GM18517 (cell line): ENCODE measurements at regions not wholly inside any gene's neighbourhood (a gene's known extent, or its start where the extent isn't known, plus 50 kb on each side); places are given as distances from the start of the nearest gene placed in this dataset.

Source experiments
- ATAC-seq: cut with Tn5 transposase; IDR thresholded peaks from one replicate; pipeline ENCODE4 v1.9.1; 2021; ENCODE audit warnings: mild to moderate bottlenecking, moderate library complexity; ENCODE audit not compliant: unreplicated experiment

DNA sequence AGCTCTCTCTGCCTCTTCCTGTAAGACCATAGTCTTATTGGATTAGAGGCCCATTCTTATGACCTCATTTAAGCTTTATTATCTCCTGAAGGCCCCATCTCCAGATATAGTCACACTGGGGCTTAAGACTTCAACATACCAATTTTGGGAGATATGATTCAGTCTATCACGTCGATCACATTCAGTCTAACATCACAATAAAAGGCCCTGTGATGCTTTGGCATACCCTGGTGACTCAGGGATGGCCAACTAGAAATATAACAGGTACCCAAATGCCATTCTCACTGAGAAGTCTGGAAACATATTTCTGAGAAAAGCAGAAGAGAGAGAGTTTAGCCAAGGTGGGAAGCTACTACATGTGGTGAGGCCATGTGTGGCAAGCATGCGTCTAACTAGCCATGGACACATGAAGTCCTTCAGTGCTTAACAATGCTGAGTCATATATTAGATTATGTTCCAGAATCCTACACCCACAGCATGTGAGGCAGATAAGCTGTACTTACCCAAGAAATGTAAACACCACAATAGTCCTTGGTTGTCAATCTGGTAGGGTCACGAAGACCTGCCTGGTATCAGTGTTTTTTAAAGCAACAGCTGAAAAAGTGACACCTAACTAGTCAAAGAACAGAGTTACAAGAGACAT is 485.1 kb downstream of the FOXO1 start:
- no peak for ATAC-seq

DNA sequence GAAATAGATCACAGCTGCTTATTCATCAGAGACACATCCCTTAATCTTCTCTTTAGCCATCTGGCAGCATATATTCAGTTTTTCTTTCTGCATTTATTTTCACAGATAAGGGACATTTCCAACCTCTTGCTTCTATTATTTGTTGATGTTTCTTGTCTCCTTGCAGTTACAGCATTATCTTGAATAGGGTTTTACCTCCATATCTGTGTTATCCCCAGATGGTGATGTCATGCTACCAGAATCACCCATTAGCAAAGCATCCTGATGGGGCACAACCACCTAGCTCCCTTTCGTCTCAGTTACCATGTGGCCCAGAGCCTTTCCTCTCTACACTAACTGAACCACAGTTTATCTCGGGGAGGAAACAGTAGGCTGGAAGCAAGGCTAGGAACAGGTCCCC is 483.9 kb downstream of the FOXO1 start:
- no peak for ATAC-seq

DNA sequence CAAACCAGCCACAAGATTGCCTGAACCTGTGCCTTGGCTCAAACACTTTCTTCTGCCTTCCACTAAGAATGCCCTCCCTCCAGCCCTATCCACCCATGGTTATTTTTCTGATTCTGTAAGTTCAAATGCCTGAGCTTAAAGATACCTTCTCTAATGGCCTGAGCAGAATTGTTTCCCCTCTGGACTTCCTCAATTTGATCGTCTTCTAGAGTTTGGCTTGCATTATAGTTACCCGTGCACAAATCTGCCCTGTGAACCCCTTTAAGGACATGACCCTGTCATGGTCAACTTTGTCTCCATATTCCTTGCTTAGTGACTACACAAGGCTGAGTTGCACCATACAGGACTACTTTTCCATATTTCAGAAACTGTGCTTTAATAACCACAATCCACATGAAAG is 481.0 kb downstream of the FOXO1 start:
- ATAC-seq = no peak

DNA sequence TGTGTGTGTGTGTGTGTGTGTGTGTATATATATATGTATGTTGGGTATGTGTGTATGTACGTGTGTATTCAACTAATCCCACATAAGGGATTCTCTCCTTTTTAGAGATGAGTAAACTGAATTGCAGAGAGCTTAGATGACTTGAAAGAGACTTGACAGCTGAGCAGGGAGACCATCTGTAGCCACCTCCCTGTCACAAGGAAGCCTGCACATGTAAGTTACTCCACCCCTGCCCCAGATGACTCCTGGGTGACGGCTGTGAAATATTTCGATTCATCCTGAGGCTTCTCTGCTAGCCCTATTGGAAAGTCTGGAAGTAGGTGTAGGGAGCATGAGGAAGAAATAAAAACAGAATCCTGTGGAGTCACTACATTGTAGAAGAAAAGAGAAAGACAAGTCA is 480.4 kb downstream of the FOXO1 start:
- ATAC-seq = no peak

DNA sequence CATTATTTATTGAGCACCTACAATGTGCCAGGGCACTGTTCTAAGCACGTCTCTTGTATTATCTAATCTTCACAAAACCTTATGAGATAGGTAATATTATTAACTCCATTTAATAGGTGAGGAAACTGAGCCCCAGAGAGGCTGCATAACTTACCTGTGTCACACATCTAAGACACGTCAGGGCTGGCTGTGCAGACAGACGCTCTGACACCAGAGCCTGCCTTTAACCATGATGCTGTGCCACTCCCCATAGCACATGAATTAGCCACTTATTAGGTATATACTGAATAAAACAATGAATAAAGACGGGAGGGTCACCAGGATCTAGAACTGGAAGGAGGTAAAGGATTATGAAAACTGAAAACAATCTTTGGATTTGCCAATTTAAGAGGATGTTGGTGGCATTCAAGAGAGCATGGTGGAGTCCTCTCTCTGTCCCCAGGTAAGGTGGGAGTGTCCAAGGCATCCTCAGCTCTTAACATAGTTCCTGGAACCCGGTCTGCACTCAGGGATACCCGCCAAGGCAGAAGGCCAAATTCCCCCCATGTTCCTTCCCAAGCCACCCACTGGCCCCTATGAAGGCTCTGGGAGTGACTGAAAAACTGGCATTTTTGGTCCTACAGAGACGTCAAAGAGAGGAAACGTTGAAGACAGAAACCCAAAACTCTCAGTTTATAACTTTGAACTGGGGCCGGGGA is 479.7 kb downstream of the FOXO1 start:
- ATAC-seq = no peak

DNA sequence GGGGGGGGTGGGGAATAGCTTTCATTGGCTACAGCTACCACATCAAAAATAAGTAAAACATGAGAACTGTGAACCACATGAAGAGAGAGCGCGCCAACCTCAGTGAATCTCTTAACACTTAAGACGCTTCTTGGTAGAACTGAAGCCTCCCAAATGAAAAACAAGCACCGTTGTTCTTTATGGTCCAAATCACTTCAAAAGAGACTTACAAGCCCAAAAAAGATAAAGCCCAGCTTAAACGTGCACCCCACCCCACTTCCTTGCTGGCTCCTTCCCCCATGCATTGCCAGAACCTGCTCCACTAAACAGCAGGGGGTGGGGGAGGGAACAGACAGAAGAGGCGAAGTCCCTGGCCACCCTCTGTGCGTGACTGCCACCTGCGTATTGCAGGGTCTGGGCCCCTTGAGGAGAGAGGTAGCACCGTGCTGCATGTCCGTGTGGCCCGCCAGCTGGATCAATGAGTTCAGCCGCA is 479.1 kb downstream of the FOXO1 start:
- no peak for ATAC-seq

DNA sequence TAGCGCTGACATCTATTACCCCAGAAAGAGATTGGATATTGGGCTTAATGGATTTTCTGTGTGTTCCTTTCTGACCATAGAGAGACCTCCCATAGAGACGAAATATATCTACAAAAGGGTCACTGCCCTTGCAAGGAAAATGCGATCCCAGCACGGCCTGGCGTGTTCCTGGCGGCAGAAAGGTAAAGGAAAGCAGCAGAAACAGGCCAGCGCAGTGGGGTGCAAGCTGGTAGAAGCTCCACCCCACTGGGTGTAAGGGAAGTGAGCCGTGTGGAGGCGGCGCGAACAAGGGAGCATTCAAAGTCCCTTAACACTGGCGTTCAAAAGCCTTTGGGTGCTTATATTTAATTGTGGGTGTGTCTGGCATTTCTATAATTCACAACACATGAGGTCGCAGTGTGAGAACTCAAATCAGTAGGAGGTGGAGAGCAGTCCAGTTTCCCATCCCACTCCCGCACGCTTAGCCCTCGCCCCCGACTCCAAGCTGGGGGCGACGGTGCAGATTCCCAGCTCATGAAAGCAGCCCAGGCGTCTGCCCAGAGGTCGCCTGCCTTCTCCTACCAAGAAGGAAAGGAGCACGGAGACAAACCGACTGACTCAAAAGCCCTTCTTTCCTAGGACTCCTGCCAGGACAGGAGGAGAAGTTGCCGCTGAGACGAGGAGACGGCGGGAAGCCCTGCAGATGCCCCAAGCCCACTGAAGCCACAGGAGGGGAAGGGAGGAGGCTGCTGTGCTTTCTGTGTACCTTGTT is 478.4 kb downstream of the FOXO1 start:
- ATAC-seq = no peak

DNA sequence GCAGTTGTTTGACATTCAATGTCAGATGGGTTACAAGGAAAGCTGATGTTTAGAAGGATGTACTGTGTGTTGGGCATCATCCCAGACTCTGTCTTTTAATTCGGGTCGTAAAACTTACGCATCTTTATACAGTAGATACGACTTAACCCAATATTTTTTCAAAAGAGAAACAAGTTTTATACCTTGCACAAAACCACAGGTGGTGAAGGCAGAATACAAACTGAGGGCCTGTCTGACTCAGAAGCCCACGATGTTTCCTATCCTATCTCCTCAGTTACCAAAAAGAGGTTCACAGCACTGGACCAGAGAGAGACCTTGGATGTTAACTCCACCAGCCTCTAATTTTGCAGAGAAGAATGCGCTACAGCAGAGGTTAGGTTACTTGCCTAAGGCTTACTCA is 477.0 kb downstream of the FOXO1 start:
- no peak for ATAC-seq

DNA sequence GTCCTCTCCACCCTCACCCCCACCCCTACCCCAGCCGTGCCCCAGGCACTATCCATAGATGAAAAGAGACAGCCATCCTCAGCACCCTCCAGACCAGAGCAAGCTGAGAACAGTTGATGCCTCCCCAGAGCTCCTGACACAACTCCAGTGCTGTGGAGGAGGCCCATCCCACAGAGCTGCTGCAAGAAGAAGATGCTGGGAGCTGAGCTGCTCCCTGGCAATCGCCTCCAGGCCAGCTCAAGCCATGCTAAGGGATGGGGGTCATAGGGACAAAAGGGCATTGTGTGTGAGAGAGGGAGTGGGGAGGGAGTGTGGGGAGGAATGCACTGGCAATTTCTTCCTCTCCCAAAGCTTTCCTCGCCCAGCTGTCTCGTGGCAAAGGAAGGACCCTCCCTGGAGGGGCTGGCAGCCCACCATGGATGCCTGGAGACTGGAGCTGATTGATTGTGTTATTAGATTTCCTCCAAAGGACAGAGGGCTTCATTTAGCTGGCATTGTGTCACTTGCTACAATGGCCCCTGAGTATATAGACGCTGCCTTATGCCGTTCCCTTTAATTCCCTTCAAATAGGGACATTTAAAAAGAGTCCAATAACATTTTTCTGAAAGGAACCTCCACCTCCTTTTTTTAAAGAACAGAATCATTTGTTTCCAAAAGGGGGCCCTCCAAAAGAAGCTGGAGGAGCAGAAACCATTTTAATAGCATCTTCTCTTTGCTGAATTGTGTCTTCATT is 476.4 kb downstream of the FOXO1 start:
- ATAC-seq = no peak

DNA sequence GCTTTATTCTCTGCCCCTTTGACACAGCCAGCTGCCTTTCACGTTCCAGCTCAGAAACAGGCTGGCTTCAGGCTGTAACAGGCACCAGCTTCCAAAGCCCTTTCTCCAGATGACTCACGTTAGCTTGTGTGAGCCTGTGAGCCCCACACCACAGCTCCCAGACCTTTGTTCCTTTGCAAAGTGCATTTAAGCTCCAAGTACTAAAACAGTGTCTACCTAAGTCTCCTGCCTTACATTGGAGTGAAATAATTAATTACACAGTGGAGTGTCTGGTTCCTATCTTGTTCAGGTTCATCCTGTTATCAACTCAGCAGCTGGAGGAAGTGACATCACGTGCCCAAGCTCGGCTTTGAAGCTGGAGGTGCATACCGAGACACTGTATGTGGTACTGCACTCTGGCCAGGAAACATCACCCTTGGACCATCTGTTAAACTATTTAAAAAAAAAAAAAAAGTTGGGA is 475.8 kb downstream of the FOXO1 start:
- ATAC-seq = peak; percentile 71

DNA sequence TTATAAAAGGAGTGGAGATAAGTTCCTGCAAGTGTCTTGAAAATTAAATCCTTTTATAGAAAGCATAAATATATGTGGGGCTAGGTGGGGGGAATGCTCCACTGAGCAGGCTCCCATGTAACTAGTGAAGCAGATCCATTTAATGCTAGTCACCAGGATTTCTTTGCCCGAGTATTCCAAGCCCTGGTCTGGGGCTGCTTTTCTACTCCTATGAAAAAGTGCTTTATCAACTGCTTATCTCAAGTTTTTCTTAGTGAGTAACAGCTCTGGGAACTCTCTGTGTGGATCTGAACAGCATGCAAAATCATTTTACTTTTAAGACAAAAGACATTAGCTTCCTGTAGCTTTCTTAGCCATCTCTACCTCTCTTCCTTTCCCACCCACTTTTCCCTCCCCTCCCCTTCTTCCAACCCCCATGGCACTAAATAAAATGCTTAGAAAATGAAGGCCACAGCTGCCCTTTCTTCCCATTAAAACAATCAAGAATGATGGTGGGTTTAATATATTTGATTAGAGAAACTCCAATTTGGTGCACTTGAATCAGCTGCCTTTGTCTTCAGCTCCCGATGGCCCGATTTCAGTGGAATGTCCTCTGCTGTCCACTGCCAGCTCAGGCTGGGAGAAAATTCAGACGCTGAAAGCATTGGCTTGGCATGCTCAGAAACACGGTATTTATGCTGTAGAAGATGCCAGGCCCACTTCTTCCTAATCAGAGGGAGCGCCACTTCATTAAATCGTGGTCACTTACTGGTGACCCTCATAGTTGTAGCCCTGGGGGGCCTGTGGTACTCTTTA is 475.1 kb downstream of the FOXO1 start:
- ATAC-seq = no peak

DNA sequence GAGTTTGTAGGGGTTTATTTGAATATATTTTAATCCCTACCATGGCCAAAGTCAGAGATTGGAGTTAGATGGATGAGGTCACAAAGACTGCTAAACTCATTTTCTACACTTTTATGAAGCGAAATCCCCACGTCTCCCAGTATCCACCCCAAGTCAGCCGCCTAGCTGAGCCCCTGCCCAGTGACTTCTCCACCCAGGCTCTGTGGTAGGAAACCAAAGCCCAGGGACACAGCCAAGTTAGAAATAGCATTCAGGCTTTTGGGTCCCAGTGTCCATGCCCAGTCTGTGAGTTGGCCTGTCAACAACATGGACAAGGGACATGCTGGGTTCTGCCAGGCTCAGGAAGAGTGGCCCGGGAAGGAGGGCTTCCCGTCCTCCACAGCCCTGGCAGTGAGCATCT is 474.0 kb downstream of the FOXO1 start:
- ATAC-seq = no peak

DNA sequence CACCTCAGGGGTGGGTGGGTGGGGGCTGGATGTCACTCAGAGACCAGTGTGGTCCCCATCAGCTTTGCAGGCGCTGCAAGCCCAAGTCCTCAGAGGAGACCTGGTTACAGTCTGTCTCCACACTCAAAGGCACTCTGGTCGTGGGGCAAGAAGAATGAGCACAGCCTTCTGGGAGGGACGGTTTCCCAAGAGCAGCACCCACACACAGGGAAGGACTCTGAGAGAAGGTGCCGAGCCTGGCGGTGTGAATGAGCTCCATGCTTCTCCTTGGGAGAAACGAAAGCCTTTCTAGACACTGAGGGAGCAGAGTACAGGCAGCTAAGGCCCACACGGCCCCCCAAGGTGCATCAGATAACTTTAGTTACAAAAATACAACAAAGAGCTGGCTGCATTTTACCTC is 473.6 kb downstream of the FOXO1 start:
- ATAC-seq = no peak

DNA sequence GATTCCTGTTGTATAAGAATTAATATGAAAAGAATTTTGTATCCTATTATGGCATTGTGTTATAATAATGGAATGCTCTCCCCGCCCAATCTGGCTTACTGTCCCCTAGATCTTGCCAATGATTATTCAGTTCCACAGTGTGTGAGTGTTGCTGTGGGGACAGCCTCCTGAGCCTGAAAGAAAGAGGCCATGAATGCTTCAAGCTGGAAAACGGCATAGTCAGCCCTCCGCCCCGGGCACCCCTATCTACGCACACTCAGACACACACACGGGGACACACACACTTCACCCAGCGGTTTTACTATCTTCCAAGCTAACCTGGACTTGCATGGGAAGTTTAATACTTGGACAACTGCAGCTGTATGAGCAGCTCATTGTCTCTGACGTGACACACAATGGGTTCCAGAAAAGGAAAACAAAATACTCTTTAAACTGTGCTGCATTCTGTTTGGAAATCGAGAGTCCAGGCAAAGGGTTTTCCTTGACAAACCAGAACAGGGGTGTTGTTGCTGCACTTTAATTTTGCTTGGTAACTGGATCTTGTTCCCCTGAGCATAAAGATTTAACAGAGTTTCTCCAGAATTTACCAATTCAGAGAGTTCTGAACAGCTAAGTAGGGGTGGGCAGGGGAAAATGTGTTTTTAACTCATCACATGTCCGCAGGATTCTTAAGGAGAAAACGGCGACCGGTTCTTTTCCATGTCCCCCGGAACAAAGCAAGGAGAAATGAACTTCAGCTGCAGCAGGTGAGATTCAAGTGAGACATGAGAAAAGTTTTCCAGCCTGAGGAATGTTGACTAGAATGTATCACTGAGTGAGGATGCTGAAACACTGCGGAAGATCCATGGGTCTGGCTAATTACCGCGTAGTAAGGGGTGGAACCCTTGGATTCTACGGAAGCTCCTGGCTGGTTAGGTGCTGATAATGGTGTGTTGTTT is 472.9 kb downstream of the FOXO1 start:
- no peak for ATAC-seq

DNA sequence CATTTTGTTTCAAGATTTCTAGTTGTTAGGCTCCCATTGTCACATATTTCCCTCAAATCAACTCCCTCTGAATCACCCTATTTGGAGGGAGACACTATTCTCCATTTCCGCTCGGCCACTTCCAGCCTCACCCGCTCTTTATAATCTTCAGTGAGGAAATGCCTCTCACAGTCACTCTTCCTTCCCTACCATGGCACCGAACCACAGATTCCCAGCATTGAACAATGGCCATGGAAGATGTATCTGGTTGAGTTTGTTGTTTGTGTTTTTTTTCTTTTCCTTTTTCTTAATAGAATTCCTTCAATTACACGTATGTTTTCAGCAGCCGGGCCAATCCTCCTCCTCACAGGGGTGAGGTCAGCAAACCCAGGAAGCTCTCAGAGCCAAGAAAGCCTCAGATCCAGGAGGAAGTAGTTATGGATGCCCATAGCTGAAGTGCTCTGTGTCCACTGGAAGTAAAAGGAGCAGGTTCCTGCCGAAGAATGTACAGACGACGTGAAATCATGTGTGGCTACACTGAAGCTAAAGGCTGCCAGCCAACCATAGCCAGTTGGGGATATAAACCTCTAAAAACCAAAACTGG is 472.1 kb downstream of the FOXO1 start:
- no peak for ATAC-seq

DNA sequence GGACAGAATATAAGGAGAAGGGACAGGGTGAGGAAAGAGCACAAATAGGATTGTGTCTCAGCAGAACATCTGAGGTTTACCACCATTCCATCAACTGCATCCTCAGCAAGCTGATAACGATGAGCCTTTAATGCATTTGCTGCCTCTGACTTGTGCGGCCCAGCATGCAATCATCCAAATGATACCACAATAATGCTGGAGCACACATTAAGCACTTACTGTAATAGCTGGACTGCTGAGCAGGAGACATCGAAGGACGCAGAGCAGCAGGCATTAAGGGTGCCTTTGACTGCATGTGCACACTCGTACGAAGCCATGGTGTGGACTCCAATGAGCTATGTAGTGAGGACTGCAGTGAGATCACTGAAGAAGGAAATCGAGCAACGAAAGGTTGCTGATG is 469.4 kb downstream of the FOXO1 start:
- ATAC-seq = no peak

DNA sequence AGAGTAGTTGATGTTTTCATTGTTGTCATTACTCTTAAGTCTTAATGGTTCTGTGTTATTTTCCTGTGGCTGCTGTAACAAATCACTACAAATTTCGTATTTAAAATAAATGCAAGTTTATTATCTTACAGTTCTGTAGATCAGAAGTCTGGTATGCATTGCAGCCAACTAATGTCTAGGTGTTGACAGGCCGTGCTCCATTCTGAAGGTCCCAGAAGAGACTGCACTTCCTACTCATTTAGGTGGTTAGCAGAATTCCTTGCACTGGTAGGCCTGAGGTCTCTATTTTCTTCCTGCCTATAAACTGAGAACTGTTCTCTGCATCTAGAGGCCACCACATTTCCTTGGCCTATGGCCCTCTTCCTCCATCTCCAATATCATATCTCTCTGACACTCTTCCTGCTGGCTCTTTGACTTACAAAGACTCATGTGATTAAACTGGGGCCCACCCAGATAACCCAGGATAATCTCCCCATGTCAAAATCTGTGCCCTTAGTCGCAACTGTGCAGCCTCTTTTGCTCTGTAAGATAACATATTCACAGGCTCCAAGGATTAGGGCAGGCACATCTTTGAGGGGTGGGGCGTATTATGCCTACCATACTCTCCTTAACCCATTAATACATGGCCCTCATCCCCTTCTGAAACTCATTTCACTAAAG is 468.4 kb downstream of the FOXO1 start:
- no peak for ATAC-seq

DNA sequence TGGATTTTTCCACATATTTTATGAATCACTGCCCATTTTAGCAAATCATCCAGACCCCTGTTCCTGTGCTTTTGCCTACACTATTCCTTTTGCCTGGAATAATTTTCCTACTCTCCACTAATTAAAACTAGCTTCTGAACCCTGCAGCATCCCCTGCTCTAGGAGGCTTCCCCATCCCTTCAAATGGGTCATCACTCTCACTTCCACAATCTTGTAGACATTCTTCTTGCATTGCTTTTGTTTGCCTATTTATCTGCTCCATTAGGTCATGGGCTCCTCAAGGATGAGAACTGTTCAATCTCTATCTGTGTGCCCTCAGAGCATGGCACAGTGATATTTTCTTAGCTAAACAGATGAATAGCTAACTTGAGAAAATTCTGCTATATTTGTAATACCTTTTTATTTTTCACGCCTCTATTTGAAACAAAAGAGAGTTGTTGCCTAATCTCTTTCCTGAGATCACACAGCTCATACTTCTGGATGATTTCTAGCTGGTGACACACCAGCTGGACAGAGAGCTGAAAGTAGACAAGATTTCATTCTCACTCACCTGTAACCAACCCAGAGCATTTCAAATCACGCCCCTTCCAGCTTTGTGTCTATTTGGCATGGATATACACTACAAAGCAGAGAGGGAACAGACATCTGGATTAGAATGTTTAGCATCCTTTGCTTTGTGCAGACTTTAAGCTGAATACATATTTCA is 466.0 kb downstream of the FOXO1 start:
- ATAC-seq = no peak
